ENCODE measurements at regions not wholly inside any gene's neighbourhood (a gene's known extent, or its start where the extent isn't known, plus 50 kb on each side); places are given as distances from the start of the nearest gene placed in this dataset.

DNA sequence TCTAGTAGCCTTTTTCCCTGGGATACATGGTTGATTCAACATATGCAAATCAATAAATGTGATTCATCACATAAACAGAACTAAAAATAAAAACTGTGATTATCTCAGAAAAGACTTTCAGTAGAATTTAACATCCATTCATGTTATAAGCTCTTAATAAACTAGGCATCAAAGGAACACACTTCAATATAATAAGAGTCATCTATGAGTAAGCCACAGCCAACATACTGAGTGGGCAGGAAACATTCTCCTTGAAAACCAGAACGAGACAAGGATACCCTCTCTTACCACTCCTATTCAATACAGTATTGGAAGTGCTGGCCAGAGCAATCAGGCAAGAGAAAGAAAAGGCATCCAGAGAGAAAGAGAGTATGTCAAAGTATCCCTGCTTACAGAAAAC, 239.9 kb downstream of the ATPSCKMT start:
- DNase-seq (ENCODE audit: low read depth, low spot score) (no peak), FAIRE-seq (no peak)
- Histone ChIP-seq H3K4me3 (ENCODE audit: control insufficient read depth in 2 of 3, extremely low read depth in 1 of 3, insufficient read depth in 2 of 3, low read depth in 1 of 3, low read length in 3 of 3) (no peak overlapping the region), H3K9me3 (ENCODE audit: control insufficient read depth, low read depth, low read length) (no peaks in the 10 kb centered on the region), H3K79me2 (ENCODE audit: control insufficient read depth, insufficient read depth, low read length) (no peaks in the 10 kb centered on the region), H3K36me3 (ENCODE audit: control insufficient read depth in 2 of 2, extremely low read depth in 1 of 2, insufficient read depth in 2 of 2, low read length in 2 of 2) (no peaks in the 10 kb centered on the region), H3K9me1 (ENCODE audit: control insufficient read depth, extremely low read depth, insufficient read depth, low read length) (no peaks in the 10 kb centered on the region), H3K27me3 (ENCODE audit: control insufficient read depth, extremely low read depth, insufficient read depth, low read length) (no peaks in the 10 kb centered on the region), H2AFZ (ENCODE audit: control insufficient read depth, low read length) (no peak overlapping the region), H3K27ac (ENCODE audit: control insufficient read depth, insufficient read depth, low read length) (no peak overlapping the region), H3K4me2 (ENCODE audit: control insufficient read depth, extremely low read depth, insufficient read depth, low read depth, low read length) (no peak overlapping the region), H3K4me1 (ENCODE audit: control insufficient read depth, extremely low read depth, insufficient read depth, low read length) (no peaks in the 10 kb centered on the region), H4K20me1 (ENCODE audit: control insufficient read depth, extremely low read depth, insufficient read depth, low read length) (no peaks in the 10 kb centered on the region), H3K9ac (ENCODE audit: control insufficient read depth, extremely low read depth, insufficient read depth, low read length) (no peak overlapping the region)
- dilution Hi-C loops (cut with MboI; ENCODE audit: extremely low pct_ligation_motif_present, low sequenced_read_pairs), result no loop called here
- TF ChIP-seq EZH2 (IDR thresholded peaks at IDR 0.05; ENCODE audit: low read length), result no peak
- TF ChIP-seq, protein P1, sequence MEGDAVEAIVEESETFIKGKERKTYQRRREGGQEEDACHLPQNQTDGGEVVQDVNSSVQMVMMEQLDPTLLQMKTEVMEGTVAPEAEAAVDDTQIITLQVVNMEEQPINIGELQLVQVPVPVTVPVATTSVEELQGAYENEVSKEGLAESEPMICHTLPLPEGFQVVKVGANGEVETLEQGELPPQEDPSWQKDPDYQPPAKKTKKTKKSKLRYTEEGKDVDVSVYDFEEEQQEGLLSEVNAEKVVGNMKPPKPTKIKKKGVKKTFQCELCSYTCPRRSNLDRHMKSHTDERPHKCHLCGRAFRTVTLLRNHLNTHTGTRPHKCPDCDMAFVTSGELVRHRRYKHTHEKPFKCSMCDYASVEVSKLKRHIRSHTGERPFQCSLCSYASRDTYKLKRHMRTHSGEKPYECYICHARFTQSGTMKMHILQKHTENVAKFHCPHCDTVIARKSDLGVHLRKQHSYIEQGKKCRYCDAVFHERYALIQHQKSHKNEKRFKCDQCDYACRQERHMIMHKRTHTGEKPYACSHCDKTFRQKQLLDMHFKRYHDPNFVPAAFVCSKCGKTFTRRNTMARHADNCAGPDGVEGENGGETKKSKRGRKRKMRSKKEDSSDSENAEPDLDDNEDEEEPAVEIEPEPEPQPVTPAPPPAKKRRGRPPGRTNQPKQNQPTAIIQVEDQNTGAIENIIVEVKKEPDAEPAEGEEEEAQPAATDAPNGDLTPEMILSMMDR (optimal IDR thresholded peaks at IDR 0.05 in 1 of 3, IDR thresholded peaks at IDR 0.05 in 1 of 3, conservative IDR thresholded peaks at IDR 0.05 in 1 of 3; ENCODE audit: extremely low read depth in 1 of 3, insufficient read depth in 2 of 3, low read length in 3 of 3), result no peak

DNA sequence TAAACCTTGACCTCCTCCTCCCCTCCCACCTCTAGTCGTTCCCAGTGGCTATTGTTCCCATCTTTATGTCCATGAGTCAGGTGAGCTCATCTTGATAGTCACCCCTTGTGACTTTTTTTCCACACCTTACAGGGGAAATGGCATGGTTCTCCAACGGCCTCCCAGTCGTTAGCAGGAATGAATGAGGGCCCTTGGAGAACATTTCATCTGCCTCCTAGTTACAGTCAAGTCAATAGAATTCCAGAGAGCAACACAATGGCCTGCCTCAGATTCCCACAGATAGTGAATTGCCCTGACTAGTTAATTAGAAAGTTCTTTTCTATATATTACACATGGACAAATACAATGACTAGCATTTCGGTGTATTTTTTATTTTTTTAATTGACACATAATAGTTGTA, 262.6 kb downstream of the ATPSCKMT start:
- H3K79me2 ChIP-seq (ENCODE audit: control insufficient read depth, insufficient read depth, low read length), result no peaks in the 10 kb centered on the region
- no peaks in the 10 kb centered on the region for H3K27me3 ChIP-seq (ENCODE audit: control insufficient read depth, extremely low read depth, insufficient read depth, low read length)
- TF ChIP-seq EZH2 (IDR thresholded peaks at IDR 0.05; ENCODE audit: low read length), result no peak
- TF ChIP-seq, protein P1 (optimal IDR thresholded peaks at IDR 0.05 in 1 of 3, IDR thresholded peaks at IDR 0.05 in 1 of 3, conservative IDR thresholded peaks at IDR 0.05 in 1 of 3; ENCODE audit: extremely low read depth in 1 of 3, insufficient read depth in 2 of 3, low read length in 3 of 3), result no peak
- no peaks in the 10 kb centered on the region for H3K4me1 ChIP-seq (ENCODE audit: control insufficient read depth, extremely low read depth, insufficient read depth, low read length)
- H3K4me2 ChIP-seq (ENCODE audit: control insufficient read depth, extremely low read depth, insufficient read depth, low read depth, low read length), result no peak overlapping the region
- no peaks in the 10 kb centered on the region for H3K36me3 ChIP-seq (ENCODE audit: control insufficient read depth in 2 of 2, extremely low read depth in 1 of 2, insufficient read depth in 2 of 2, low read length in 2 of 2)
- H3K27ac ChIP-seq (ENCODE audit: control insufficient read depth, insufficient read depth, low read length), result no peak overlapping the region
- dilution Hi-C loops (cut with MboI; ENCODE audit: extremely low pct_ligation_motif_present, low sequenced_read_pairs), result no loop called here
- no peak overlapping the region for H2AFZ ChIP-seq (ENCODE audit: control insufficient read depth, low read length)
- no peak for DNase-seq (ENCODE audit: low read depth, low spot score)
- no peak overlapping the region for H3K9ac ChIP-seq (ENCODE audit: control insufficient read depth, extremely low read depth, insufficient read depth, low read length)
- no peaks in the 10 kb centered on the region for H3K9me3 ChIP-seq (ENCODE audit: control insufficient read depth, low read depth, low read length)
- H3K9me1 ChIP-seq (ENCODE audit: control insufficient read depth, extremely low read depth, insufficient read depth, low read length), result no peaks in the 10 kb centered on the region
- no peak overlapping the region for H3K4me3 ChIP-seq (ENCODE audit: control insufficient read depth in 2 of 3, extremely low read depth in 1 of 3, insufficient read depth in 2 of 3, low read depth in 1 of 3, low read length in 3 of 3)
- H4K20me1 ChIP-seq (ENCODE audit: control insufficient read depth, extremely low read depth, insufficient read depth, low read length), result no peaks in the 10 kb centered on the region
- no peak for FAIRE-seq
